Activated CD4-positive, alpha-beta memory T cell treated with anti-CD3 and anti-CD28 coated beads, Interleukin-2, amount 10 ng/mL, durations not matched to agents 7 days and 5 days (primary cell): ENCODE measurements at regions not wholly inside any gene's neighbourhood (a gene's known extent, or its start where the extent isn't known, plus 50 kb on each side); places are given as distances from the start of the nearest gene placed in this dataset.

ENCODE experiments used
- CTCF ChIA-PET: fragments of 350-600 bp; sonication (Branson Sonifier 250); formaldehyde crosslinking; loops from one replicate; lab custom pipeline; 2021; ENCODE audit warnings: antibody characterized with exemption, inconsistent platforms; lab: Charles Lee
- POLR2A ChIA-PET: fragments of 350-600 bp; sonication (Branson Sonifier 250); formaldehyde crosslinking; loops from one replicate; lab custom pipeline; 2021; ENCODE audit warnings: antibody characterized with exemption; lab: Charles Lee
- DNase-seq: peaks from one replicate; pipeline ENCODE4 v3.0.0-alpha.2; 2020
- H3K27ac Mint-ChIP-seq: one replicate; pipeline ENCODE4 v1.8.0; 2021; ENCODE audit warnings: mild to moderate bottlenecking, mixed read lengths
- H3K27me3 Mint-ChIP-seq: one replicate; pipeline ENCODE4 v1.8.0; 2021; ENCODE audit warnings: mixed read lengths
- H3K36me3 Mint-ChIP-seq: one replicate; pipeline ENCODE4 v1.8.0; 2021; ENCODE audit warnings: low read depth, mixed read lengths
- H3K4me1 Mint-ChIP-seq: one replicate; pipeline ENCODE4 v1.8.0; 2021; ENCODE audit warnings: mixed read lengths
- H3K4me3 Mint-ChIP-seq: one replicate; pipeline ENCODE4 v1.8.0; 2021; ENCODE audit warnings: mild to moderate bottlenecking, mixed read lengths
- H3K9me3 Mint-ChIP-seq: one replicate; pipeline ENCODE4 v1.8.0; 2021; ENCODE audit warnings: mixed read lengths

DNA sequence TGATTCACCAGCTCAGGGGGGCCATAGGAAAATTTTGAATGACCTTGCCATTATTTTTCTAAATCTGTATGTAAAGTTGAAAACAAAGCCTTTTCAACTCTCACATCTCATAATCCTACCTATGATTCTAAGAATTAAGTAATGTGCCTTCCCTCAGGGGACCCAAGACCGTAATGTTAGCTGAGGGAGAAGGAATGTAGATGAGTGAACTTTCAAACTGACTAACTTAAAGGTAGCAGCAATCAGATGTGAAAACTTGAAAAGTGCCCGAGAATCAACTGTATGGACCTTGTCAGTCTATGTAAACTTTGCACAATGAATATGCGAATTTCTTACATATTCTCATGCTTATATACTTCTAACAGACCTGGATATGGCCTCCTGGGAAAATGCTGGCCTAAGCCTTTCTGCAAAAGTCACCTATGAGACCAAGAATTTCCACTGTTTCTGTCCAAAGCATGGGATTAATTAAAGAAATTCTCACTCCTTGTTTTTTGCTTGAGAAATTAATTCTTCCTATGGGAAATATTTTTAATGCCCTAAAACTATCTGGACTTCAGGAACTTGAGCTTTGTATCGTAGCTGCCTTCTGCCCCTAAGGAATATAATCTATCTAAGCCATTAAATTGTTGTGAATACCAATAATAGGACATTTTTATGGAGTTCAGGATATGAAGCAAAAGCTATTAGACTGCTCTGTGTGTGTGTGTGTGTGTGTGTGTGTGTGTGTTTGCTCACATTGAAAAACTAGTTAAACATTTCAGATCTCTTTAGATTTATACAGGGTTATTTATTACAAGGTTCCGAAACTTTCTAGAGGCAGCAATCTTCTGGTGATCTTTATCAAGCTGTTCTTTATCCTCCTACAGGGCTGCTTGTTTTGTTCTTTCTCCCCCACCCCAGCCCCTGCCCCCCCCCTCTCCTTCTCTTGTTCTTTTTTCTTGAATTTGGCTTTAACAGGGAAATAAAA, 169.1 kb upstream of the CLINT1 start:
- H3K27me3 Mint-ChIP-seq: peaks cover 42% of the 10 kb centered on the region
- ChIA-PET POLR2A (no interaction called here), CTCF (no interaction called here)
- no peak overlapping the region for H3K27ac Mint-ChIP-seq
- no peak overlapping the region for H3K4me3 Mint-ChIP-seq
- H3K4me1 Mint-ChIP-seq: no peaks in the 10 kb centered on the region
- no peak for DNase-seq
- no peaks in the 10 kb centered on the region for H3K36me3 Mint-ChIP-seq
- H3K9me3 Mint-ChIP-seq: peaks cover 2% of the 10 kb centered on the region

DNA sequence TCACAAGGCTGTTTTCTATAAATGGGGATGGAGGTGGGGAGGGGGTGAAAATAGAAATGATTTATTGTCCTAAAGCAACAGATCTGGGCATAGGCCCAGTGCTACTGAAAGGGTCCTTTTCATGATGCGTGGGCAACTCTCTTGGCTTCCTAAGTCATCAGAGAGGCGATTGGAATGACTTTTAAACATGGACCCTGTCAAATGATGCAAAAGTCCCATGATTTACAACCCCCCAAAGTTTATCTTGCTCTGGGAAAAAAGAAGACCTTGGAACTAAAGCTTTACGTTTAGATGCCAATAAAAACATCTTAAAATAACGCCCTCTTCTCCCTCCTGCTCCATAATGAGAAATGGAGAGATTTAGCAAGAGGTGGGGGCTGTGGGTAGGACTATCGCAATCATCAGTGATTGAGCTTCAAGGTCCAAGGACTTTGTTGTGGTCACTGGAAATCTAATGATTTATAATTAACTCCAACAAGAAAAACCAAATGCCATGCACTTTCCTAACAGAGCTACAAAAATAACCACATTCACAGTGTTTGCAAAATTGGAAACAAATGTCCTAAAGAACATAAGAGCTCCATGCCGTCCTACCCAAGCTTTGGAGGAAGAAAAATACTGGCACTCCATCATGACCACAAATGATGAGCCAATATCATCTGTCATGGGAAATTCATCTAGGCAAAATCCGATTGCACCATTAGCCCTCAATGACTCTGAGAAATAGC, 167.5 kb upstream of the CLINT1 start:
- no peaks in the 10 kb centered on the region for H3K36me3 Mint-ChIP-seq
- ChIA-PET CTCF (no interaction called here), POLR2A (no interaction called here)
- no peak for DNase-seq
- no peaks in the 10 kb centered on the region for H3K4me1 Mint-ChIP-seq
- peaks cover 34% of the 10 kb centered on the region for H3K27me3 Mint-ChIP-seq
- no peak overlapping the region for H3K4me3 Mint-ChIP-seq
- H3K9me3 Mint-ChIP-seq: no peaks in the 10 kb centered on the region
- H3K27ac Mint-ChIP-seq: no peak overlapping the region

- POLR2A ChIA-PET: no interaction called here
- H3K4me3 Mint-ChIP-seq: no peak overlapping the region
- CTCF ChIA-PET: no interaction called here
- H3K9me3 Mint-ChIP-seq: no peaks in the 10 kb centered on the region
- peaks cover 27% of the 10 kb centered on the region for H3K27me3 Mint-ChIP-seq
- H3K36me3 Mint-ChIP-seq: no peaks in the 10 kb centered on the region
- no peak for DNase-seq
- H3K4me1 Mint-ChIP-seq: no peaks in the 10 kb centered on the region
- H3K27ac Mint-ChIP-seq: no peak overlapping the region
These were observed 164.3 kb upstream of the CLINT1 start for GRCh38 chr5:158023266-158023665.

DNA sequence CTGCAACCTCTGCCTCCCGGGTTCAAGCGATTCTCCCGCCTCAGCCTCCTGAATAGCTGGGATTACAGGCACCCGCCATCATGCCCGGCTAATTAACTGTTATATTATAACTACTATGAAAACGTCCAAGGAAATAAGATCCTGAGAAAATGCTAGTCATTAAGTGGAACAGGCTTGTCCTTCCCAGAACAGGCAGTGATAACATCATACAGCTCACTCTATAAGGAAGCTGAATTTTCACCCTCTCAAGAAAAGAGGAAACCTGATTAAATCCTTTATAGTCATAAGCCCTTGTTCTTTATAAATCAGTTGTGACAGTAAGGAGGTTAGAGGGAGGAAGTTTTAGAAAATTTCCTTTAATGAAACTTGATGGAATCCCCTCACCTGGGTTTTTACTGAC, 163.9 kb upstream of the CLINT1 start:
- ChIA-PET CTCF (no interaction called here), POLR2A (no interaction called here)
- H3K4me3 Mint-ChIP-seq: no peak overlapping the region
- no peak overlapping the region for H3K27ac Mint-ChIP-seq
- no peaks in the 10 kb centered on the region for H3K4me1 Mint-ChIP-seq
- H3K9me3 Mint-ChIP-seq: no peaks in the 10 kb centered on the region
- no peak for DNase-seq
- H3K27me3 Mint-ChIP-seq: peaks cover 26% of the 10 kb centered on the region
- no peaks in the 10 kb centered on the region for H3K36me3 Mint-ChIP-seq

- H3K4me1 Mint-ChIP-seq: no peaks in the 10 kb centered on the region
- POLR2A ChIA-PET: no interaction called here
- H3K27ac Mint-ChIP-seq: no peak overlapping the region
- CTCF ChIA-PET: no interaction called here
- DNase-seq: no peak
- no peaks in the 10 kb centered on the region for H3K9me3 Mint-ChIP-seq
- H3K36me3 Mint-ChIP-seq: no peaks in the 10 kb centered on the region
- no peak overlapping the region for H3K4me3 Mint-ChIP-seq
- peaks cover 24% of the 10 kb centered on the region for H3K27me3 Mint-ChIP-seq
These were observed 163.4 kb upstream of the CLINT1 start for GRCh38 chr5:158022393-158022792.

- no peak for DNase-seq
- POLR2A ChIA-PET: no interaction called here
- Mint-ChIP-seq H3K36me3 (no peaks in the 10 kb centered on the region), H3K4me3 (no peak overlapping the region), H3K27me3 (peaks cover 19% of the 10 kb centered on the region), H3K4me1 (no peaks in the 10 kb centered on the region), H3K9me3 (no peaks in the 10 kb centered on the region), H3K27ac (no peak overlapping the region)
- CTCF ChIA-PET: no interaction called here
These were observed 161.8 kb upstream of the CLINT1 start for GRCh38 chr5:158020555-158021418.

DNA sequence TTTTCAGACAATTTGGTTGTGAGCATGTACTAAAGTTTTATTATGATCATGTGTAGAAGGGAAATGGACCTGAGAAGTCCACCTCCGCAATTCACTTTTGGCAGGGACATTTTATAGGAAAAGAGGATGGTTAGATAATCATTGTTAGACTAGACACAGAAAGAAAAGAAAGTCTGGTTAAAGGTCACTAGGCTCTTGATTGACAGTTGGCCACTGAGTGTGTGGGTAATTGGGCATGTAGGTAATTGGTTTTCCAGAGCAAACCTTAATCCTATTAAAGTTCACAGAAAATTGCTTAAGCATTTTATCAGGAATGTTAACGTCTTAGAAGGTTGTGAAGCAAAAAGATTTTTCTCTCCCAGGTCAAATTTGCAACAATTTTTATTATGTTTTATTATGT, 158.5 kb upstream of the CLINT1 start:
- Mint-ChIP-seq H3K36me3 (no peaks in the 10 kb centered on the region), H3K27me3 (peaks cover 18% of the 10 kb centered on the region), H3K9me3 (no peaks in the 10 kb centered on the region), H3K27ac (no peak overlapping the region), H3K4me1 (no peaks in the 10 kb centered on the region), H3K4me3 (no peak overlapping the region)
- ChIA-PET CTCF (no interaction called here), POLR2A (no interaction called here)
- no peak for DNase-seq

- no peak for DNase-seq
- ChIA-PET CTCF (no interaction called here), POLR2A (no interaction called here)
- Mint-ChIP-seq H3K27me3 (peaks cover 20% of the 10 kb centered on the region), H3K4me3 (no peak overlapping the region), H3K9me3 (no peaks in the 10 kb centered on the region), H3K36me3 (no peaks in the 10 kb centered on the region), H3K27ac (no peak overlapping the region), H3K4me1 (no peaks in the 10 kb centered on the region)
These were observed 155.4 kb upstream of the CLINT1 start for GRCh38 chr5:158014372-158014771.

- Mint-ChIP-seq H3K27ac (no peak overlapping the region), H3K4me1 (no peaks in the 10 kb centered on the region), H3K36me3 (no peaks in the 10 kb centered on the region), H3K27me3 (peaks cover 20% of the 10 kb centered on the region), H3K4me3 (no peak overlapping the region), H3K9me3 (no peaks in the 10 kb centered on the region)
- DNase-seq: no peak
- ChIA-PET CTCF (no interaction called here), POLR2A (no interaction called here)
These were observed 155.0 kb upstream of the CLINT1 start for GRCh38 chr5:158013939-158014338.

GRCh38 chr5:158013303-158013702, 154.4 kb upstream of the CLINT1 start:
- H3K4me3 Mint-ChIP-seq: no peak overlapping the region
- peaks cover 20% of the 10 kb centered on the region for H3K27me3 Mint-ChIP-seq
- no peak overlapping the region for H3K27ac Mint-ChIP-seq
- H3K36me3 Mint-ChIP-seq: no peaks in the 10 kb centered on the region
- H3K4me1 Mint-ChIP-seq: no peaks in the 10 kb centered on the region
- DNase-seq: no peak
- no peaks in the 10 kb centered on the region for H3K9me3 Mint-ChIP-seq
- ChIA-PET POLR2A (no interaction called here), CTCF (interaction anchor here (0.6 kb wide), 1 partner anchor 114 kb away, joined by 3 read pairs; no protein-coding TSS in a partner anchor)

DNA sequence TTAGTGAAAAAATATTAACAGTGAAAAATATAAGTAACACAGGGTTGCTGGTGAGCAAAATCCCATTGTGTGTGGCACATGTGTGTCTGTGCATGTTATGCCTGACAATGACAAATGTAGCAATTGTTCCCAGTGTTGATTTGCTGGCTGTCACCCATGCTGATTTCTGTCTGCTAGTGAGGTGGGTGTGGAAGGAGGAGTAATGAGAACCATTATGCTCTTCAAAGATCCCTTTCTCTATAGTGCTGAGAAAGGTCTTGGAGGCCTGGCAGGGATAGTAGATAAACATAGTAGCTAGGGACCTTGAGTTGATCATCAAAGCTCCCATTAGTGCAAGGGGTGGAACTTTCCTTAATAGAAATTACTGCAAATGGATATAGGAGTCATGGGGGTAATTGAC, 152.5 kb upstream of the CLINT1 start:
- CTCF ChIA-PET: no interaction called here
- no peak for DNase-seq
- H3K27ac Mint-ChIP-seq: no peak overlapping the region

GRCh38 chr5:158010831-158011230, 151.9 kb upstream of the CLINT1 start:
- no peaks in the 10 kb centered on the region for H3K4me1 Mint-ChIP-seq
- H3K36me3 Mint-ChIP-seq: no peaks in the 10 kb centered on the region
- DNase-seq: no peak
- H3K27ac Mint-ChIP-seq: no peak overlapping the region
- POLR2A ChIA-PET: no interaction called here
- no peak overlapping the region for H3K4me3 Mint-ChIP-seq
- peaks cover 17% of the 10 kb centered on the region for H3K27me3 Mint-ChIP-seq
- CTCF ChIA-PET: no interaction called here
- no peaks in the 10 kb centered on the region for H3K9me3 Mint-ChIP-seq

More for the DNA sequence above, 152.5 kb upstream of the CLINT1 start:
- no peaks in the 10 kb centered on the region for H3K36me3 Mint-ChIP-seq
- POLR2A ChIA-PET: no interaction called here
- no peaks in the 10 kb centered on the region for H3K9me3 Mint-ChIP-seq
- no peaks in the 10 kb centered on the region for H3K4me1 Mint-ChIP-seq
- peaks cover 17% of the 10 kb centered on the region for H3K27me3 Mint-ChIP-seq
- H3K4me3 Mint-ChIP-seq: no peak overlapping the region

GRCh38 chr5:158007336-158007735, 148.4 kb upstream of the CLINT1 start:
- ChIA-PET CTCF (interaction anchor here (1.0 kb wide), 1 partner anchor 13 kb away, joined by 4 read pairs; no protein-coding TSS in a partner anchor), POLR2A (no interaction called here)
- Mint-ChIP-seq H3K36me3 (no peaks in the 10 kb centered on the region), H3K4me3 (no peak overlapping the region), H3K27ac (no peak overlapping the region), H3K4me1 (no peaks in the 10 kb centered on the region), H3K27me3 (peaks cover 16% of the 10 kb centered on the region), H3K9me3 (no peaks in the 10 kb centered on the region)
- no peak for DNase-seq
